ENCODE measurements at regions not wholly inside any gene's neighbourhood (a gene's known extent, or its start where the extent isn't known, plus 50 kb on each side); places are given as distances from the start of the nearest gene placed in this dataset.

GRCh38 chr12:107583551-107583950 is 102.0 kb upstream of the PWP1 start:
- TF ChIP-seq EZH2 (IDR thresholded peaks at IDR 0.05; ENCODE audit: low read depth, unreplicated experiment) (no peak), CTCF (conservative IDR thresholded peaks at IDR 0.05; ENCODE audit: low read depth in 2 of 2) (no peak), JUNB (IDR thresholded peaks at IDR 0.05; ENCODE audit: unreplicated experiment) (no peak), REST (IDR thresholded peaks at IDR 0.05; ENCODE audit: unreplicated experiment) (no peak), ZNF331 (CRISPR knock-in tag; IDR thresholded peaks at IDR 0.05; ENCODE audit: low read depth) (no peak), ZNF114 (CRISPR knock-in tag; IDR thresholded peaks at IDR 0.05) (no peak), EZH2phosphoT487 (IDR thresholded peaks at IDR 0.05; ENCODE audit: unreplicated experiment) (no peak), NANOG (IDR thresholded peaks at IDR 0.05; ENCODE audit: borderline replicate concordance) (no peak), CREB1 (CRISPR knock-in tag; IDR thresholded peaks at IDR 0.05; ENCODE audit: low read depth) (no peak), ETS1 (IDR thresholded peaks at IDR 0.05) (no peak), POLR2AphosphoS5 (IDR thresholded peaks at IDR 0.05; ENCODE audit: low read depth) (no peak), ZNF462 (CRISPR knock-in tag; IDR thresholded peaks at IDR 0.05) (no peak), STAT1 (IDR thresholded peaks at IDR 0.05; ENCODE audit: unreplicated experiment) (no peak)
- Histone ChIP-seq H3K79me2 (replicated peaks; ENCODE audit: insufficient read depth) (no peaks in the 10 kb centered on the region), H3K4me2 (no peak overlapping the region), H3K36me3 (ENCODE audit: insufficient read depth) (no peaks in the 10 kb centered on the region), H4K20me1 (replicated peaks; ENCODE audit: insufficient read depth) (no peaks in the 10 kb centered on the region), H3K27ac (ENCODE audit: low read depth) (no peak overlapping the region), H3K9me2 (ENCODE audit: insufficient read depth) (no peaks in the 10 kb centered on the region), H3K4me1 (ENCODE audit: insufficient read depth) (peaks cover 33% of the 10 kb centered on the region), H2AFZ (no peak overlapping the region), H3K4me3 (no peak overlapping the region), H3F3A (replicated peaks; ENCODE audit: low read depth) (0 out of 2 replicates have a peak, but pooled peaks cover 3% of the 10 kb centered on the region), H3K27me3 (ENCODE audit: insufficient read depth) (peaks cover 20% of the 10 kb centered on the region)
- H3K9me3 Mint-ChIP-seq = peaks cover 12% of the 10 kb centered on the region
- peaks cover 4% of the 10 kb centered on the region; the same call in 1 of the 3 replicates for H3K36me3 Mint-ChIP-seq (ENCODE audit: low read depth)
- peaks cover 35% of the 10 kb centered on the region for H3K4me1 Mint-ChIP-seq
- peaks cover 25% of the 10 kb centered on the region for H3K27me3 Mint-ChIP-seq (ENCODE audit: insufficient read depth, low read depth, poor library complexity)
- no peak overlapping the region for H3K27ac Mint-ChIP-seq
- no peak for ATAC-seq
- H3K4me3 Mint-ChIP-seq = no peak overlapping the region
- no peak for DNase-seq (ENCODE audit: low spot score)

All from GM23338 (cell line).